ENCODE measurements at regions not wholly inside any gene's neighbourhood (a gene's known extent, or its start where the extent isn't known, plus 50 kb on each side); places are given as distances from the start of the nearest gene placed in this dataset.

DNA sequence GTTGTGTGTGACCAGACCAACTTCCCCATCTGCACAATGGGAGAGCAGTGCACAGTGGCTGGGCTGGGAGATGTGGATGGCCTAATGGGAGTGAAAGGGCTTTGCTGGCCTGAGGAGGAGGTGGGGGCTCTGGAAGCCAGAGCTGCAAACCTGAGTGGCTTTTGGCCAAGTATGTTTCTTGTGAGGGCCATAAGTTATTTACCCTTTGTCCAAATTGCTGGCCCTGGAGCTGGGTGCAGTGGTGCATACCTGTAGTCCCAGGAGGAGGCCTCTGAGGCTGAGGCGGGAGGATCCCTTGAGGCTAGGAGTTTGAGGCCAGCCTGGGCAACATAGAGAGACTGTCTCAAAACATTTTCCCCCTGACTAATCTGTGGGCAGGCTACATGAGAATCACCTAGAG is 129.1 kb downstream of the WNT7A start:
- 80 to 84% methylated on average over 1 of the region's 1 CpG for WGBS, 2 experiments (ENCODE audit: insufficient coverage in 1 of 2, insufficient read length in 1 of 2)
- Histone ChIP-seq H3K9ac (ENCODE audit: extremely low read depth, low read length, poor library complexity, severe bottlenecking) (no peak overlapping the region), H3K36me3 (ENCODE audit: control insufficient read depth, insufficient read depth, low read length) (no peaks in the 10 kb centered on the region), H3K27ac (ENCODE audit: low read depth, low read length) (no peak overlapping the region), H3K27me3 (ENCODE audit: control insufficient read depth, insufficient read depth, low read length, poor library complexity, severe bottlenecking) (no peaks in the 10 kb centered on the region), H3K9me3 (ENCODE audit: control insufficient read depth, low read length) (peaks cover 14% of the 10 kb centered on the region), H3K4me1 (ENCODE audit: control insufficient read depth, insufficient read depth, low read length) (no peaks in the 10 kb centered on the region), H3K4me3 (ENCODE audit: low read length) (no peak overlapping the region)
- TF ChIP-seq, protein P1, sequence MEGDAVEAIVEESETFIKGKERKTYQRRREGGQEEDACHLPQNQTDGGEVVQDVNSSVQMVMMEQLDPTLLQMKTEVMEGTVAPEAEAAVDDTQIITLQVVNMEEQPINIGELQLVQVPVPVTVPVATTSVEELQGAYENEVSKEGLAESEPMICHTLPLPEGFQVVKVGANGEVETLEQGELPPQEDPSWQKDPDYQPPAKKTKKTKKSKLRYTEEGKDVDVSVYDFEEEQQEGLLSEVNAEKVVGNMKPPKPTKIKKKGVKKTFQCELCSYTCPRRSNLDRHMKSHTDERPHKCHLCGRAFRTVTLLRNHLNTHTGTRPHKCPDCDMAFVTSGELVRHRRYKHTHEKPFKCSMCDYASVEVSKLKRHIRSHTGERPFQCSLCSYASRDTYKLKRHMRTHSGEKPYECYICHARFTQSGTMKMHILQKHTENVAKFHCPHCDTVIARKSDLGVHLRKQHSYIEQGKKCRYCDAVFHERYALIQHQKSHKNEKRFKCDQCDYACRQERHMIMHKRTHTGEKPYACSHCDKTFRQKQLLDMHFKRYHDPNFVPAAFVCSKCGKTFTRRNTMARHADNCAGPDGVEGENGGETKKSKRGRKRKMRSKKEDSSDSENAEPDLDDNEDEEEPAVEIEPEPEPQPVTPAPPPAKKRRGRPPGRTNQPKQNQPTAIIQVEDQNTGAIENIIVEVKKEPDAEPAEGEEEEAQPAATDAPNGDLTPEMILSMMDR (conservative IDR thresholded peaks at IDR 0.05): no peak
- no peak overlapping the region for H3K4me3 Mint-ChIP-seq
- DNase-seq: no peak
- no peaks in the 10 kb centered on the region for H3K4me1 Mint-ChIP-seq
- no peaks in the 10 kb centered on the region for H3K27me3 Mint-ChIP-seq (ENCODE audit: insufficient read depth)
- no peak overlapping the region for H3K27ac Mint-ChIP-seq
- H3K9me3 Mint-ChIP-seq: peaks cover 14% of the 10 kb centered on the region
- no peaks in the 10 kb centered on the region for H3K36me3 Mint-ChIP-seq (ENCODE audit: low read depth)

- no peaks in the 10 kb centered on the region for H3K27me3 Mint-ChIP-seq (ENCODE audit: insufficient read depth)
- H3K27me3 ChIP-seq (ENCODE audit: control insufficient read depth, insufficient read depth, low read length, poor library complexity, severe bottlenecking): no peaks in the 10 kb centered on the region
- H3K36me3 ChIP-seq (ENCODE audit: control insufficient read depth, insufficient read depth, low read length): no peaks in the 10 kb centered on the region
- H3K4me3 Mint-ChIP-seq: no peak overlapping the region
- H3K36me3 Mint-ChIP-seq (ENCODE audit: low read depth): no peaks in the 10 kb centered on the region
- H3K27ac Mint-ChIP-seq: no peak overlapping the region
- no peak for DNase-seq
- H3K9ac ChIP-seq (ENCODE audit: extremely low read depth, low read length, poor library complexity, severe bottlenecking): no peak overlapping the region
- H3K4me1 ChIP-seq (ENCODE audit: control insufficient read depth, insufficient read depth, low read length): no peaks in the 10 kb centered on the region
- WGBS, 2 experiments (ENCODE audit: insufficient coverage in 1 of 2, insufficient read length in 1 of 2): 93 to 100% methylated on average over 3 to 5 of the region's 5 CpGs
- H3K9me3 Mint-ChIP-seq: peaks cover 8% of the 10 kb centered on the region
- H3K4me3 ChIP-seq (ENCODE audit: low read length): no peak overlapping the region
- no peak overlapping the region for H3K27ac ChIP-seq (ENCODE audit: low read depth, low read length)
- no peaks in the 10 kb centered on the region for H3K4me1 Mint-ChIP-seq
- TF ChIP-seq, protein P1 (conservative IDR thresholded peaks at IDR 0.05): no peak
- H3K9me3 ChIP-seq (ENCODE audit: control insufficient read depth, low read length): peaks cover 9% of the 10 kb centered on the region
Observed at GRCh38 chr3:13750215-13750614, 129.7 kb downstream of the WNT7A start.

GRCh38 chr3:13749063-13749764 is 130.7 kb downstream of the WNT7A start:
- no peak overlapping the region for H3K4me3 Mint-ChIP-seq
- no peaks in the 10 kb centered on the region for H3K4me1 Mint-ChIP-seq
- peaks cover under 1% of the 10 kb centered on the region for H3K9me3 Mint-ChIP-seq
- H3K27me3 ChIP-seq (ENCODE audit: control insufficient read depth, insufficient read depth, low read length, poor library complexity, severe bottlenecking): no peaks in the 10 kb centered on the region
- TF ChIP-seq, protein P1 (conservative IDR thresholded peaks at IDR 0.05): no peak
- no peaks in the 10 kb centered on the region for H3K36me3 Mint-ChIP-seq (ENCODE audit: low read depth)
- H3K27ac ChIP-seq (ENCODE audit: low read depth, low read length): no peak overlapping the region
- no peaks in the 10 kb centered on the region for H3K9me3 ChIP-seq (ENCODE audit: control insufficient read depth, low read length)
- no peaks in the 10 kb centered on the region for H3K4me1 ChIP-seq (ENCODE audit: control insufficient read depth, insufficient read depth, low read length)
- no peak overlapping the region for H3K27ac Mint-ChIP-seq
- no peaks in the 10 kb centered on the region for H3K36me3 ChIP-seq (ENCODE audit: control insufficient read depth, insufficient read depth, low read length)
- 90 to 94% methylated on average over 13 to 14 of the region's 14 CpGs for WGBS, 2 experiments (ENCODE audit: insufficient coverage in 1 of 2, insufficient read length in 1 of 2)
- no peaks in the 10 kb centered on the region for H3K27me3 Mint-ChIP-seq (ENCODE audit: insufficient read depth)
- no peak overlapping the region for H3K9ac ChIP-seq (ENCODE audit: extremely low read depth, low read length, poor library complexity, severe bottlenecking)
- H3K4me3 ChIP-seq (ENCODE audit: low read length): no peak overlapping the region
- no peak for DNase-seq
